Esophagus squamous epithelium (tissue), 4 donors: ENCODE measurements at regions not wholly inside any gene's neighbourhood (a gene's known extent, or its start where the extent isn't known, plus 50 kb on each side); places are given as distances from the start of the nearest gene placed in this dataset.

ENCODE experiments used
- CTCF ChIP-seq, 6 experiments: fragments of 450-650 bp in 4 of 6; fragments of 200-600 bp in 2 of 6; sonication (generic) in 2 of 6; IDR thresholded peaks; one replicate each; pipeline ENCODE4 v1.5.1; 2016 to 2019; ENCODE audit warnings: antibody characterized with exemption in 6 of 6, mild to moderate bottlenecking in 4 of 6, moderate library complexity in 4 of 6
- POLR2A ChIP-seq, 4 donors: fragments of 450-650 bp; IDR thresholded peaks; one replicate each; pipeline ENCODE4 v1.6.1; 2017; ENCODE audit warnings: antibody characterized with exemption in 4 of 4, mild to moderate bottlenecking in 4 of 4, moderate library complexity in 3 of 4

GRCh38 chr20:40234593-40234992 lies 454.4 kb downstream of the MAFB start:
- no peak for TF ChIP-seq CTCF (IDR thresholded peaks at IDR 0.05)
- TF ChIP-seq POLR2A (IDR thresholded peaks at IDR 0.05), result no peak
